ENCODE measurements at regions not wholly inside any gene's neighbourhood (a gene's known extent, or its start where the extent isn't known, plus 50 kb on each side); places are given as distances from the start of the nearest gene placed in this dataset.

- TF ChIP-seq POLR2AphosphoS5 (IDR thresholded peaks at IDR 0.05): no peak
- no peak for TF ChIP-seq CTCF (IDR thresholded peaks at IDR 0.05)
- TF ChIP-seq POLR2A (IDR thresholded peaks at IDR 0.05): no peak
Observed at GRCh38 chr2:145329971-145330370, 810.1 kb upstream of the ZEB2 start.
